NOMO-1 (cell line): ENCODE measurements at regions not wholly inside any gene's neighbourhood (a gene's known extent, or its start where the extent isn't known, plus 50 kb on each side); places are given as distances from the start of the nearest gene placed in this dataset.
A peak's percentile ranks its signal among the peaks of the same experiment; 100 is the strongest.
"Not testable (repeated sequence)": the region's sequence is repeated elsewhere in the genome, so short reads cannot be mapped to it uniquely, and the experiment has no call there.

Experiments used
- DNase-seq, 2 experiments: peaks; one replicate each; lab custom pipeline; 2025; ENCODE audit not compliant: unreplicated experiment in 2 of 2; lab: John Stamatoyannopoulos, UW

DNA sequence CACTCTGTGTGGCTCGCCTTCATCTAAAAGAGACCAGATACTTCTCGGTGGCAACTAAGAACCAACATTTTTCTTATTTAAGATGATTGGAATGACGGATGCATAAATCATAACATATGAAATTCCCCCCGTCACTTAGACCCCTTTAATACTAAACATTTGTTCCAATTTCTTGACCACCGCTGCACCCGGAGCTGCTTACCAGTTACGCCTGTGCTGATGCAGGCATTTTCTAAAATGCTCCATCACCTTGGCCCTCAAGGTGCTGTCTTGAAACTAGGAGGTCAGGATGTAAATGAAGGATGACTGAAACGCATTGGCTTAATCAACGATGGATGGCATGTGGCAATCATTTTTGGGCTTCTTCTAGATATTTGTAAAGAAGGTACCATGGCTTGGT, 130.0 kb downstream of the CPZ start:
- DNase-seq: no peak

DNA sequence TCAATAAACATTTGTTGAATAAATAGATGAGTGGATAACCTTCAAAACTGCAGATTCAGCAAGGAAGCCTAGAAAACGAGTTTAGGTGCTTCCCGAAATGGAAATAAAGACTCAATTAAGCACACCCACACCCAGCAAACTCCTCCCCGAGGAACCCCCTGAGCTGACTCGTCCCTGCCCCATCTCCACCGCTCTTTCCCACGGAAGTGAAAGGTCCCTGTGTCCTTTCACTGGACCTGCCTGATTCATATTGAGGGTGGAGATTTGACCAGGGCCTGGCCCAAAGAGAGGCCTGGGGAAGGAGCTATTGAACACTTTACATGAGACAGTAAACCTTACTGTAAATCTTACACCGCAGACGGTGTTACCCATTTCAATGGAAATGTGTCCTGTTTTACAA, 129.1 kb downstream of the CPZ start:
- DNase-seq: no peak

DNA sequence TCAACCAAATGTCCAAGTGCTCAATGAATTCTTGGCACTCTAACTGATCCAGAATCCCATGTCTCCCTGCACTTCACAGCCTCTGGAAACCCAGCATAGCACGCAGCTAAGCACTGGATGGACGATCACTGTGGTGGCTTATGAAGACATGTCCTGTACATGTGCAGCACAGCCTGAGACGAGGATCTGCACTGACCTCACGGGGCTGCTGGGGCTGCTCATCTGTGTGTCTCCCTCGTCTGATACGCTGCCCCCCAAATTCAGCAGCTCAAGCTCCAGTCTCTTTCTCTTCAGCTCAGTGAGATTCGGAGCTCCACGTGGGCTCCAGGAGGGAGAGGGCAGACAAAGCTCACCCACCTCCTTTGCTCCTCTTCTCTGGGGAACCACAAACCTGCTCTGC, 126.9 kb downstream of the CPZ start:
- DNase-seq: no peak

DNA sequence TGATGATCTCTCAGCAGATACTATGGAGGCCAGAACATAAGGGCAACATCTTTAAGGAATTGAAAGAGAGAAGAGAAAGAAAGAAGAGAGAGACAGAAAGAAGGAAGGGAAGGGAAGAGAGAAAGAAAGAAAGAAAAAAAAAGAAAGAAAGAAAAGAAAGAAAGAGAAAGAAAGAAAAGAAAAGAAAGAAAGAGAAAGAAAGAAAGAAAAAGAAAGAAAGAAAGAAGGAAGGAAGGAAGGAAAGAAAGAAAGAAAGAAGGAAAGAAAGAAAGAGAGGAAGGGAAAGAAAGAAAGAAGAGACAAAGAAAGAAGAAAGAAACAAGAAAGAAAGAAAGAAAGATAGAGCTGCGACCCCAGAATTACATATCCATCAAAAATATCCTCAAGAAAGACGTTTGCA, 124.9 kb downstream of the CPZ start:
- DNase-seq: not testable (repeated sequence)

DNA sequence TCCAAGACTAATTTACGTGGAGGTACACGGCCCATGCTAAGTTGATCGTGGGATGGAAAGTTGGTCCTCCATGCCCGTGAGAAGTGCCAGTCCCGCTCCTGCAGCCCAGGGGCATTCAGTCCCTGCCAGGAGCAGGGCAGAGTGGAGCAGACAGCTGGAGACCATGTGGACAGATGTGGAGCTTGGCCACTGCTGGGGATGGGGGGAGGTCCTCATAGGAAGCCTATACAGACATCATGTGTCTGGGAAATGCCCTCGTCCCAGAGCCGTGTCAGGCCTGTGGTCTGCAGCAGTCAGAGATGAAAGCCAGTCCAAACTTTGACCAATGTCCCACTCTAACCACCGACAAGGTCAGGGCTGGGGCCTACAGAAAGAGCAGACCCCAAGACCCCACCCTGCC, 118.4 kb downstream of the CPZ start:
- DNase-seq: no peak

DNA sequence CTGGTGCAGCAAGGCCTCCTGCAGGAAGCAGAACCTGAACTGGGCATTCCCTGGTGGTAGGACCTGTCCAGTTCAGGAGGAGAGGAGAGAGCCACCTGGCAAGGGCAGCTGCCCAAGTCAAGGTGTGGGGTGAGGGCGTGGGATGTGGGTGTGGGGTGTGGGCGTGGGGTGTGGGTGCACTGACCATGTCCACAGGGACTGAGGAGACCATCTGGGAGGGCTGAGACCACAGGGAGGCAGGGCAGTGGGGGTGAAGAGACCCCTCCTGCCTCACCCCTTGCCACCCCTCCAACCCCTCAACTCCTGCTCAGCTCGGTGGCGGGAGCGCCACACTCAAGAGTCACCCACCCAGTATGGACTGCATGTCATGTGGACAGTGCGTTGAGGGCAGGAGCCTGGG, 117.9 kb downstream of the CPZ start:
- no peak for DNase-seq

DNA sequence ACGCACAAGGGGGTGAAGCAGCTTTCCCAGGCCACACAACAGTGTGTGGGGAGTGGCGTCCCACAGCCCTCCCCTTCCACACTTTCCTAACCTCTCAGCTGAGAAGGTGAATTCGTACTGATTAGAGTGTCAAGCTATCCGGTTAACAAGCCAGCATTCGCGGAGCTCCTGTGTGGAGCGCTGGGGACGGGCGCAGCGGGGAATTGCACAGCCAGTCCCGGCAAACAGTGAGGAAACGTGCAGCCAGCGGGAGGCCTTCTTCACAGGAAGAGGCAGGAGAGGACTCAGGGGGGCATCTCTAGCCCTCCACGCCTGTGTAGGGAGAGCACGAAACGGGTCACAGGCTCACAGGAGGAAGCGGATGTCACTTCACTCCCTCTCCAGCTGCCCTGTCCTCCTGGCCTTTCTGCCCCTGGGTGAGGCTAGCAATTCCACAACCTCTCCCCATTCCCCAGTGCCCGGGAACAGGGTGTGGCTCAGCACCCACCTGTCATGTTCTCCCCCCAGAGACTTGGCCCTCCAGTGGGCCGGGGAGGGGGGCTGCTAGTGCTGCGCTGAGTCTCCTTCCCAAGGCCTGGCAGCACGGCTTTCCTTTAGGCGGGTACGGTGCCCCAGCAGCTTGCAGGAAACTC, 117.3 kb downstream of the CPZ start:
- no peak for DNase-seq

DNA sequence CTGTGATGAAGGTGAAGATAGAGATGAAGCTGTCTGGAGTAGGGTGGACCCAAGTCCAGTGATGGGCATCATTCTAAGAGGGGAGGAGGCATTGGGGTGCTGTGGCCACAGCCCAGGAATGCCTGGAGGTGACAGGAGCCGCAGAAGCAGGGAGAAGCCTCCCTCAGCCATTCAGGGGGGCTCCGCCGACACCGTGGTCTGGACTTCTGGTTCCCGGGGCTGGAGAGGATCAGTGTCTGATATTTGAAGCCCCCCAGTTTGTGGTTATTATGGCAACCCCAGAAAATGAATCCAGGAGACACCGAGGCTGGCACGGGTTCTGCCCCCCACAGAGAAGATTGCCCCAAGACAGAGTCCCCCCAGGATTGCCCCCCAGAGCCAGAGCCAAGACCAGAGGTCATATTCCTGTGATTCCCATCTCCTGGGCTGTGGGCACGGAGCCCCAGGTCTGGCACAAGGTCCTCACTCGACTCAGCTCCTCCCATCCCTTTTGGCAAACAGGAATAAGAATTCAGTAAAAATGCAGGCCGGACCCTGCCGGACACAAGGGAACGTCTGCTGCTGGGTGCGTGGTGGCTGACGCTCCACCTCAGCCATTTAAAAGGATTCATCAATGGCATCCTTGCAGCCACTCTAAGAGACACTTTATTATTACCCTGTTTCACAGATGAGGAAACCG, 116.6 kb downstream of the CPZ start:
- no peak for DNase-seq

DNA sequence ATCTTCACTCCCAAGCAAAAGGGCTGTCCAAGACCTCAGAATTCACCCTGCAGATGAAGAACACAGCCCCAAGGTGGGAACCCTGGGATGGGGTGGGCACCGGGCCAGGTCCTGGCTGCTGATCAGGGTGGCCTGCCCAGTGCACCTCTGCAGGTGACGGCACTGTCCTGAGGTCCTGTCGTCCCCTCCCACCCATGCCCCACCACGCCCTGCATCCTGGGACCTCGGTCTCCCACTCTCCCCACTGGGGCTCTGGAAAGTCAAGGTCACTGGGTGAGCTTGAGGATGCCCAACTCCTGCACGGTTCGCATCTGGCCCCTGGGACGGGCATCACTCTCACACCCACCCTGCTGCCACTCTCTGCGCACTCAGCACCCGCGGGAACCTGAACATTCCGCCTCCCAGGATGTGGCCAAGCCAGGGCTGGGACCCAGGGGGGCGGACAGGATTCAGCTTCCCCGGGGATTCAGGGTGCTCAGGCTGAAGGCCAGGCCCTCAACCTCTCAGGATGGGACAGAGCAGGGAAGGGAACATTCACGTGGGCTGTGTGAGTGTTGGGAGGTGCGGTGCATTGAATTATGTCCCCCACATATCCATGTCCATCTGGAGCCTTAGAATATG, 115.9 kb downstream of the CPZ start:
- DNase-seq: no peak

DNA sequence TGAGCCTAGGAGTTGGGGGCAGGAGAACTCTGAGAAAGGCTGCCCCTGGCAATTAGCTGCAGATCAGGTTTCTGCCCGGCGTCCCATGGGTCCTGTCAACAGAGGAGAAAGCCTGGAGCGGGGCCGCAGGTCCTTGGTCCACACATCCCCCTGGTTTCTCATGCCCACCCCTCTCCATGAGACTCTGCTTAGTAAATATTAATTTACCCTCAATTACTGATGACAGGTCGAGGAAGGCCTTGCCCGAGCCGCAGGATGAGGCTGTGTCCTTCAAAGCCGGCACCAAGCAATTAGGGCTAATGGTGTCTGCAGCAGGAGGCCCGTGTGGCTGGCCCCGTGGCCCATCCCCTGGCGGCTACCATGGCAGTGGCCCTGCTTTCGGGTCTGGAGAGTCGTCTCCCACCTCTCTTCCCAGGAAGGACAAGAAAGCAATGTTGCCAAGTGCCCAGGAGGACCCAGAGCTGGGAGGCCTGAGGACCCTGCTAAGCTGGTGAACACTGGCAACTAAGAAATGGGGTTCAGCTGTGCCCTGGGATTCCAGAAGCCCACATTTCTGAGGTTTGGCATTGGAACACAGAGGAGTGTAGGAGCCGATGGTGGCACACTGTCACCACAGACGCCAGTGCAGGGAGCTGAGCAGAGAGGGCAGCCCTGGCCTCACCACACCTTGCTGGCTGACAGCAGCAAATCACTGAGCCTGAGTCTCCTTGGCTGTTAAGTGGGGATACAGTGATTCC, 114.6 kb downstream of the CPZ start:
- DNase-seq: no peak

DNA sequence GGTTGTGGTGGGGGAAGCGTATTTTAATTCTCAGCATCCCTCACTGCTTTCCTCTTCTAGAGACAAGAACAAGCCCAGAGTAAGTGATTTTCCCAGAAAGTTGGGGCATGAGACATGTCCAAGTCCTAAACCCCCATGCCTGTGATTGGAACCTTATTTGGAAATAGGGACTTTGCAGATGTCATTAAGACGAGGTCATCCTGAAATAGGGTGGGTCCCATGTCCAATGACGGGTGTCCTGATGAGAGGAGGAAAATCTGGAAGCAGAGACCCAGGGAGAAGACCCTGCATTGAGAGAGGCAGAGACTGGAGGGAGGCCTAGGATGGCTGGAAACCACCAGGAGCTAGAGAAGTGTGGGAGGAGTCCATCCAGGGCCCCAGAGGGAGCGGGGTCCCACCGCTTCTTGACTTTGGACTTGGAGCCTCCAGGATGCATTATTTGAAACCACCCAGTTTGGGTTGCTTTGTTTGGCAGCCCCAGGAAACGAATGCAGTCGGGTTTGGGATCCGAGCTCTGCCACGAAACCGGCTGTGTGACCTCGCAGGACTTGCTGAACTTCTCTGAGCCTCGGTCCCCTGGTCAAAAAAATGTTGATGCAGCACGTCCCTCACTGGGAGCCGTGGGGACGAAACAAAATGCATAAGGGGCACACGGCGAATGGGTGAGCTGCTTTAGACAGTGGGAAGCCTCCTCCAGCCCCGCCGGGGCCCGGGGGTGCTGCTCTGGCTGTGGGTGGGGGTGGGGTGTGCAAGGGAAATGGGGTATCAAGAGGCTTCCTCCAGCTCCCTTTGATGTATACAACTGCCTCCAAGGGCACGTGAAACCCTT, 113.9 kb downstream of the CPZ start:
- no peak for DNase-seq

DNA sequence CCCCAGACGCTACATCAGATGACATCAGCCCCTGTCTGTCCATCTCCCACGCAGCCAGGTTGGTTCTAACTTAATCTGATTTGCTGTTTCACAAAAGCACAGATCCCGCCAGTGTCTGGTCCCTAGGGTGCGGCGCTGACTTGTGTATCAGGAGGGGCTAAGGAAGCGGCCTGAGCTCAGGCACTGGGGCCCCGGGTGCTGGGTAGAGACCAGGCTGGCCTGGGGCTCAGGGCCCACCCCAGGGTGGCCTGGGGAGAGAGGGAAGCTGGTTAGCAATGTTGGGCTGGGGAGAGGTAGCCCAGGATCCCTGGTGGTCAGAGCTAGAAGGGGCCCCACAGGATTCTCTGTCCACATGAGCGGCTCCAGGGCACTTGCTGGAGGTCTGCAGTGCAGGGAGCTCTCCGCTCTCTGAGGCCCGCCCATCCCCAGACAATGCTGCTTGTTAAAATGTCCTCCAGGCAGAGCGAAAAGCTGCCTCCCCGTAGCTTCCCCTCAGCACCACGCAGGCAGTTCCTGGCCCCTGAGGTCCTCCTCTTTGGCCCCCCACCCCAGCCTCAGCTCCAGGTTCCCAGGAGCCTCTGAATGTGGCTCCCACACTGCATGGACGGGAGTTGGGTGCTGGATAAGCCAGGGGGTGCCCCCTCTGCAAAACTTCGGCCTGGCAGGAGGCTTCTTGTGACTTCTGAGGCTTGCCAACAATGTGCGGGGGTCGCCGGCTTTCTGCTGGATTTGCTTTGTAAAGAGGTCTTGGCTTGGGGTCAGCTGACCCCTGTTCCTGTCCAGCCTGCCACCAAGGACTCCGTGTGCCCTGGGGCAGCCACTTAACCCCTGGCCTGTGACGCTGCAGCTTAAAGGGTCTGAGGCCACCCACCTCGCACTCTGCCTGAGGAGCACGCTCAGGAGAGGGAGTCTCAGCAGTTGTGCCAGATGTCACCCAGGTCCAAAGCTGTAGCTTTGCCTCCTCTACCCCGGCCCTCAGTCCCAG, 112.9 kb downstream of the CPZ start:
- no peak for DNase-seq

DNA sequence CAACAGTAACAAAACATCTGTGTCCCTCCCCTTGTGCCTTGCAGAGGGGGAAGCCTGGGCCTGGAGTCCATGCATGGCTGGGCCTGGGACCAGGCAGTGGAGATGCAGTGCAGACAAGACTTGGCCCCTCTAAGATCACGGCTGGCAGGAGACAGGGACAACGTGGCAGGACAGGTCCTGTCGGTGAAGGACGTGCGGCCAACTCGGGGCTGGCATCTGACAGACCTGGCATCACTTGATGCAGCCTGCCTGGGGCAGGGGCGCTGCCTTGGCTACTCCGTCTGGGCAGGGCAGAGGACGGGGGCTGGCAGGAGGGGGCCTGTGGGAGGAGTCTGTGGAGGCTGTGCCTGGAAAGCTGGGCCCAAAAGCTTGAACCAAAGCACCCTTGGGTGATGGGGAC, 112.1 kb downstream of the CPZ start:
- DNase-seq: no peak

DNA sequence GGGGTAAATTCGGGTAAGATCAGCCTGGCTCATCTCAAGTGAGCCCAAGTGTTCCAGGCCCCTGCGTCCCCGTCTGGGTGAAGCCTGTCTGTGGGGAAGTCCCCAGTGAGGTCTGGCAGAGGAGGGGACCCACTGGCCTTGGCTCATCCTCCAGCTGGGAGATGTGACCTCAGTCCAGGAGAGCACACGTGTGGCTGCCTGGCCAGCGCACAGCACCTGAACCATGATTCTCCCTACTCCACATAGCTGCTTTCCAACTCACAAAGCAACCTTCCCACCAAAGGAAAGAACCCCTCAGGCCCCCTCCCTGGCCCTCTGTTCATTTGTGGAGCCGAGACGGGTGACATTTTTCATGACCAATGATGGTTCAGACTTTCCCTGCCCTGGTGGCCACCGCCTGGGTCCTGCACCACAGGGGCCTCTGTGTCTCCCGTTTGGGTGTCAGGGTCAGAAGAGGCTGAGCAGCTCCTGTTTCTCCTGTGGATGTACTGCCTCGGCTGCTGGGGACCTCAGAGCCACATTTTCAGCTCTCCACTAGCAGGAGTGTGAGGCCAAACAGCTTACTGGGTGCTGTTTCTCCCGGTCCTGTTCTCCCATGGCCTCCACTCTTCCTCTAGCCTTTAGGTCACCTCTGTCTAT, 111.4 kb downstream of the CPZ start:
- no peak for DNase-seq

DNA sequence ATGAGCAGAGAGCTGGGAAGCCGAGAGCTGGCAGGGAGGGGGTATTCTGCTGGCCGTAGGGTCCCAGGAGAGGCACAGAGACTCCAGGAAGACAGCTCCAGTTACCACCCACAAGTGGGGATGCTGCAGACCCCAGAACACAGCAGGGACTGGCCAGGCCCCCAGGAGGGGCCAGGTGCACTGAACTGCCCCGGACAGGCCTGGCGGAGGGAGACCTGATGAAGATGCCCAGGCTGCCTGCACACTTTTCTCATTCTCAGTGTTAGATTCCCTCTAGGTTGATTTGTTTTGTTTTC, 110.8 kb downstream of the CPZ start:
- no peak for DNase-seq

DNA sequence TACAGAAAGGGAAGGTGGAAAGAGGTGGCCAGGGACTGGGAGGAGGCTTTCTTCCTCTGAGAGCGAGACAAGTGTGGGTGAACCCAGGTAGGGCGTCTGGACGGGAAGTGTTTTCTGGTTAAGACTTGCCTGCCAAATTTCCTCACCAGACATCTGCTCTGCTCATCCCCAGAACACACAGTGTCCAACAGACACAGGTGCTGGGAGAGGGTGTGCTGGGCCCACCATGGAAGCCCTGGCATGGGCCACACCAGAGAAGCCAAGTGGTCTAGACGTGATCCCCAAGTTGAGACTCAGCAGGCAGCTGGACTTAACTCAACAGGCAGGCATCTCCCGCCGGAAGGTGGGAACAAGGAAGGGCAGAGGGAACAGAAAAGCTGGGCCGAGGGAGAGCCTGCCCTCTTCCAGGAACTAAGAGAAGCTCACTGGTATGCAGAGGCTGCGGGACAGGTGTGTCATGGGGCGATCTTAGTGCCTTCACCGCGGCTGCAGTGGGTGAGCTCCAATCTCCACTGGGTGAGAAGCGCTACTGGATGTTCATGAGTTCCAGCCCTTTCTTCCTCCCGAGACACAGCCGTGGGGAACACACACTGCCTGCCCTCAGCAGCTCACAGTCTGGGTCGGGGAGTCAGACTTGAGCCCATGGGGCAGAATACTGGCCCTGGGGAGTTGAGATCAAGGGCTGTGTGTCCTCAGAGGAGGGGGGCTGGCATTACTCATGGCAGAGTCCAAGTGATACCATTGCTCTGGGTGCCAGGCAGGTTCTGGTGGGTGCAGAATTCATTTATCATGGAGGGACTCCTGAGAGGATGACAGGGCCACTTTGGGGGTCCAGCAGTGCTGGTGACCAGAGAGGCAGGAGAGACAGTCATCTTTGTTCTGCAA, 110.2 kb downstream of the CPZ start:
- peak in 1 of 2 experiments; percentile 0 for DNase-seq

DNA sequence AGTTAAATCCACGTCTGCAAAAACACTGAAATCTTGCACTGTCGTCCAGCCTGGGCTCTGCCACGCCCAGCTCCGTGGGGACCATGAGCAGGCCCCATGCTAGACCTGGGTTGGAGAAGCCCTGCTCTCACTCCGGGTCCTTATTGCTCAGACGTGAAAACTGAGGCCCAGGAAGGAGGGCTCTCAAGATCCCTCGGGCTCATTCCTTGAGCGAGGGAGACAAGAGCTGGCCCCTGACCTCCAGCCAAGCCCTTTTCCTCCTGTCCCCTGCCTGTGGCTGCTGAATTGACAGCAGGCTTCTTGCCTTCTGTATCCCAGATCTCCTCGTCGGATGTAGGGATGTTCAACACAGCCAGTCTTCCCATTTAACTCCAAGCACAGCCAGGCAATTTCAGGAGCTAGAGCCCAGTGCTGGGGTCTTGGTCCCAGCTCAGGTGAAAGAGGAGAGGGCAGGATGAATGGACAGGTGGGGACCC, 109.5 kb downstream of the CPZ start:
- DNase-seq: no peak
